ENCODE measurements at regions not wholly inside any gene's neighbourhood (a gene's known extent, or its start where the extent isn't known, plus 50 kb on each side); places are given as distances from the start of the nearest gene placed in this dataset.

- ATAC-seq (ENCODE audit: low read depth) (no peak), DNase-seq (no peak)
- Mint-ChIP-seq H3K4me3 (no peak overlapping the region), H3K27ac (no peak overlapping the region), H3K9me3 (ENCODE audit: insufficient read depth) (peaks cover 11% of the 10 kb centered on the region), H3K27me3 (no peaks in the 10 kb centered on the region), H3K4me1 (no peaks in the 10 kb centered on the region)
- ChIA-PET CTCF (no interaction called here), POLR2A (no interaction called here)
- TF ChIP-seq EZH2 (IDR thresholded peaks at IDR 0.05; ENCODE audit: borderline replicate concordance, insufficient read depth, low read depth, low read length, poor library complexity, severe bottlenecking) (no peak), CTCF (IDR thresholded peaks at IDR 0.05) (no peak)
- H3K9ac ChIP-seq (ENCODE audit: low read length), result no peak overlapping the region
- H3K36me3 ChIP-seq (replicated peaks in 1 of 2; ENCODE audit: control extremely low read depth in 1 of 2, control insufficient read depth in 1 of 2, extremely low read depth in 1 of 2, insufficient read depth in 2 of 2, low read length in 1 of 2), result no peaks in the 10 kb centered on the region
- no peaks in the 10 kb centered on the region for H3K79me2 ChIP-seq (ENCODE audit: control insufficient read depth, insufficient read depth, low read length)
- no peaks in the 10 kb centered on the region for H3K4me1 ChIP-seq (ENCODE audit: control insufficient read depth in 2 of 2, insufficient read depth in 2 of 2, low read length in 2 of 2)
- no peak overlapping the region for H3K4me3 ChIP-seq (ENCODE audit: control extremely low read depth in 1 of 5, extremely low read depth in 1 of 5, insufficient read depth in 1 of 5, low read depth in 2 of 5, low read length in 4 of 5)
- H2AFZ ChIP-seq (ENCODE audit: insufficient read depth, low read depth, low read length, poor library complexity, severe bottlenecking), result no peak overlapping the region
- no peaks in the 10 kb centered on the region for H3K27me3 ChIP-seq (replicated peaks in 1 of 4; ENCODE audit: control extremely low read depth in 1 of 4, control insufficient read depth in 3 of 4, insufficient read depth in 4 of 4, low read length in 3 of 4)
- no peak overlapping the region for H3K27ac ChIP-seq (ENCODE audit: low read length in 2 of 2)
- H3K9me3 ChIP-seq (ENCODE audit: control extremely low read depth in 1 of 3, control insufficient read depth in 2 of 3, insufficient read depth in 1 of 3, low read length in 2 of 3), result peaks cover 0 to 4% (median 2%) of the 10 kb centered on the region in 3 donors
- H3K4me2 ChIP-seq (replicated peaks; ENCODE audit: low read depth, low read length, poor library complexity, severe bottlenecking), result no peak overlapping the region
- H4K20me1 ChIP-seq (ENCODE audit: control insufficient read depth, insufficient read depth, low read length, poor library complexity, severe bottlenecking), result no peaks in the 10 kb centered on the region
- intact Hi-C loops (cut with micrococcal nuclease), result no loop called here
- 88% methylated on average over 6 of the region's 9 CpGs for WGBS (ENCODE audit: insufficient coverage)
Measured at GRCh38 chr9:86672301-86672700, 275.0 kb downstream of the GAS1 start.

GRCh38 chr9:86671018-86671417, 276.3 kb downstream of the GAS1 start:
- Histone ChIP-seq H3K9ac (ENCODE audit: low read length) (no peak overlapping the region), H3K27me3 (replicated peaks in 1 of 4; ENCODE audit: control extremely low read depth in 1 of 4, control insufficient read depth in 3 of 4, insufficient read depth in 4 of 4, low read length in 3 of 4) (no peaks in the 10 kb centered on the region), H3K4me2 (replicated peaks; ENCODE audit: low read depth, low read length, poor library complexity, severe bottlenecking) (no peak overlapping the region), H3K9me3 (ENCODE audit: control extremely low read depth in 1 of 3, control insufficient read depth in 2 of 3, insufficient read depth in 1 of 3, low read length in 2 of 3) (peaks cover 0 to 4% (median 2%) of the 10 kb centered on the region in 3 donors), H3K4me3 (ENCODE audit: control extremely low read depth in 1 of 5, extremely low read depth in 1 of 5, insufficient read depth in 1 of 5, low read depth in 2 of 5, low read length in 4 of 5) (no peak overlapping the region), H3K4me1 (ENCODE audit: control insufficient read depth in 2 of 2, insufficient read depth in 2 of 2, low read length in 2 of 2) (no peaks in the 10 kb centered on the region), H4K20me1 (ENCODE audit: control insufficient read depth, insufficient read depth, low read length, poor library complexity, severe bottlenecking) (no peaks in the 10 kb centered on the region), H3K36me3 (replicated peaks in 1 of 2; ENCODE audit: control extremely low read depth in 1 of 2, control insufficient read depth in 1 of 2, extremely low read depth in 1 of 2, insufficient read depth in 2 of 2, low read length in 1 of 2) (no peaks in the 10 kb centered on the region), H3K27ac (ENCODE audit: low read length in 2 of 2) (no peak overlapping the region), H3K79me2 (ENCODE audit: control insufficient read depth, insufficient read depth, low read length) (no peaks in the 10 kb centered on the region), H2AFZ (ENCODE audit: insufficient read depth, low read depth, low read length, poor library complexity, severe bottlenecking) (no peak overlapping the region)
- Mint-ChIP-seq H3K27me3 (no peaks in the 10 kb centered on the region), H3K4me1 (no peaks in the 10 kb centered on the region), H3K9me3 (ENCODE audit: insufficient read depth) (peaks cover 11% of the 10 kb centered on the region), H3K4me3 (no peak overlapping the region), H3K27ac (no peak overlapping the region)
- no CpG with 5 or more reads among the region's 1 CpG for WGBS (ENCODE audit: insufficient coverage)
- DNase-seq, result no peak
- ATAC-seq (ENCODE audit: low read depth), result no peak
- TF ChIP-seq EZH2 (IDR thresholded peaks at IDR 0.05; ENCODE audit: borderline replicate concordance, insufficient read depth, low read depth, low read length, poor library complexity, severe bottlenecking) (no peak), CTCF (IDR thresholded peaks at IDR 0.05) (no peak)
- POLR2A ChIA-PET, result no interaction called here
- CTCF ChIA-PET, result no interaction called here
- intact Hi-C loops (cut with micrococcal nuclease), result no loop called here
